ELR (cell line): ENCODE measurements at regions not wholly inside any gene's neighbourhood (a gene's known extent, or its start where the extent isn't known, plus 50 kb on each side); places are given as distances from the start of the nearest gene placed in this dataset.
"Not testable (repeated sequence)": the region's sequence is repeated elsewhere in the genome, so short reads cannot be mapped to it uniquely, and the experiment has no call there.

Experiments
- DNase-seq: peaks from one replicate; pipeline ENCODE4 v3.0.0-alpha.2; 2015; ENCODE audit warnings: low read depth

DNA sequence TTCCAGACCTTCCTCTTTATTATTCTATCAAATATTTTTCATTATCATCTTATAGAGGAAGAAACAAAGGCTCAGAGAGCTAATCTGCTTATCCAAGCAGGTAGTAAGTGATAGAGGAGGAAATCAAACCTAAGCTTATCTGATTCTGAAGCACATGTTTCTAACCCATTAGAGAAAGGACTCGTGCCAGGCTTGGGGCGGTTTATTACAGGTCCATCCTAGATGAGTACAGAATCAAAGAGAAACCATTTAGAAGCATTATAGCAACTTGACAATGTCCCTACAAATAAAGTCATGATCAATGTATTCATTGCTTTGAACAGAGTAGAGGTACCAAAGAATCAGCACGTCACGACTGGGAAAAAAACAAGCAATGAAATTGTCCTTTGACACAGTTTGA lies 303.0 kb downstream of the CYRIA start:
- DNase-seq, result no peak

- DNase-seq, result no peak
Observed at GRCh38 chr2:16361261-16361995, 304.2 kb downstream of the CYRIA start.

DNA sequence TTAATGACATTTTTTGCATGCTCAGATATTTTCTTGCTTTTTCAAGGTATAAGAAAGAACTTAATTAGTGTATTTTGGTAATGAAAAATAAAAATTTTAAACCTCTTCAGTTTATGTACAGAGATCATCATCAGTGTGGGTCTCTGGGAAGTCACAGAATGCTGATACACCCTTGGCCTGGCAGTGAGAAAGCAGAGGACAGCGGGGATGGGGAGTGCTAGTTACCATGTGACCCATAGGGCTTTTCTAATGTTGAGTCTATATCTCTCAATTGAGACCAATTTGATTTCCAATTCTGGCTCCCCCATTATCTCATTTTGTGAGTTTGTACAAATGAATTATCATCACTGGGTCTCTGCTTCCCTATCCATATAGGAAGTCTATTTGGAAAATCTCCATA lies 305.7 kb downstream of the CYRIA start:
- DNase-seq, result no peak

GRCh38 chr2:16357188-16357587 lies 308.4 kb downstream of the CYRIA start:
- no peak for DNase-seq

GRCh38 chr2:16351541-16351940 lies 314.1 kb downstream of the CYRIA start:
- no peak for DNase-seq

GRCh38 chr2:16351137-16351536 lies 314.5 kb downstream of the CYRIA start:
- DNase-seq, result no peak

DNA sequence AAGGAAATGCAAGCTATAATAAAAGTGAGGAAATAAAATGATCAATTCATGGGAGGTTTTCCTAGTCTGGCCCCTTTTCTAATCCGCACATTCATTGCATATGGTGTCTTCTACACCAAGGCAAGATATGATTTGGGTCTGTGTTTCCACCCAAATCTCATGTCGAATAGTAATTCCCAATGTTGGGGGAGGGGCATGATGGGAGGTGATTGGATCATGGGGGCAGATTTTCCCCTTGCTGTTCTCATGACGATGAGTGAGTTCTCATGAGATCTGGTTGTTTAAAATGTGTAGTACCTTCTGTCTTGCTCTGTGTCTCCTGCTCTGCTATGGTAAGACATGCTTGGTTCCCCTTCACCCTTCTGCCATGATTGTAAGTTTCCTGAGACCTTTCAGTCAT lies 315.4 kb downstream of the CYRIA start:
- DNase-seq, result no peak

GRCh38 chr2:16349811-16350210 lies 315.8 kb downstream of the CYRIA start:
- DNase-seq, result no peak

DNA sequence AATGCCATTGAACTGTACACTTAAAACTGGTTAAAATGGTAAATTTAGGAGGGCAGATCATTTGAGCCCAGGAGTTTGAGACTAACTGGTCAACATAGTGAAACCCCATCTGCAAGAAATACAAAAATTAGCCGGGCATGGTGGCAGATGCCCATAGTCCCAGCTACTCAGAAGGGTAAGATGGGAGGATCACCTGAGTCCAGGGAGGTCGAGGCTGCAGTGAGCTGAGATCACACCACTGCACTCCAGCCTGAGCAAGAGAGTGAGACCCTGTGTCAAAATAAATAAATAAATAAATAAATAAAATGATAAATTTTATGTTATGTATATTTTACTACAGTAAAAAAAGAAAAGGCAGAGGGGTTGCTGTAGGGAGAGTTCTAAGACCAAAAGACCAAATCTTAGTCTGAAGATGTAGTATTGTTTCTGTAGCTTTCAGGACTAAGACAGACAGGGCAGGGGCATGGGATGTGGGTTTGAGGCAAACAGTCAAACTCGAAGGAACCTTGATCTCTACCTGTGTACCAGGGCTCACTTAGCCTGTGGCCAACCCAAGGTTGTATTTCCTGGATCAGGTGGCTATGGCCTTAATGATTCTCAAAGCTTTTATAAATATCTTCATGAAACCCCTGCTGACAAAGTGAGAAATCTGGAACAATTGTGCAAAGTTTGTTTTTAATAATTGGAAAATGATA lies 316.7 kb downstream of the CYRIA start:
- DNase-seq, result no peak

DNA sequence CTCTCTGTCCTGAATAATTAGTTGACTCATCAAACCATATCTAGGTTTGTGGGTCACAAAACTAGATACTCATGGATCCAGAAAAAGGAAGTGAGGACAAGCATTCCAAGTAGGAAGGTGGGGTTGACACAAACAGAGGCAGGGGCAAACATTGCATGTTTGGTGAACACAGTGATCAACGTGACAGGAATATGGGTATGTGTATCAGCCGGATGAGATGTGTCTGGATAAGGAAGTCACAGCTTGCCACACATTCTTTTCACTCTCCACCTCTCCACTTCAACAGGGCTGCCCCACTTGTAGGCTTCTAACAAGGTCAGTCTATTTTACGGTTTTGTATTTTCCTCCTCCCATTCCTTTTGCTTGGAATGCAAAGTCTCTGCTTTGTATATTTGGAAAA lies 319.0 kb downstream of the CYRIA start:
- no peak for DNase-seq

- DNase-seq, result not testable (repeated sequence)
Observed at GRCh38 chr2:16345231-16345630, 320.4 kb downstream of the CYRIA start.

DNA sequence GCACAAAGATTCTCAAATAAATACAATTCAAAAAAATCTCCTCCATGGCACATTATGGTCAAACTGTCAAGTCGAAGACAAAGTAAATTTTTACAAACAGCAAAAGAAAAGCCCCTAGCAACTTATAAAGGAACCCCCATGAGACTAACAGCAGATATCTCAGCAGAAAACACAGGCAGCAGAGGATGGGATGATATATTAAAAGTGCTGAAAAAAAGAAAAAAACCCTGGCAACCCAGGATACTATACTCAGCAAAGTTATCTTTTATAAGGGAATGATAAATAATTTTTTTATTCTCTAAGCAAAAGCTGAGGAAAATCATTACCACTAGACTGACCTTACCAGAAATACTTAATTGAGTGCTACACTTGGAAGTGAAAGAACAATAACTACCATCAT lies 326.4 kb downstream of the CYRIA start:
- no peak for DNase-seq

- no peak for DNase-seq
Observed at GRCh38 chr2:16338026-16338425, 327.6 kb downstream of the CYRIA start.

DNA sequence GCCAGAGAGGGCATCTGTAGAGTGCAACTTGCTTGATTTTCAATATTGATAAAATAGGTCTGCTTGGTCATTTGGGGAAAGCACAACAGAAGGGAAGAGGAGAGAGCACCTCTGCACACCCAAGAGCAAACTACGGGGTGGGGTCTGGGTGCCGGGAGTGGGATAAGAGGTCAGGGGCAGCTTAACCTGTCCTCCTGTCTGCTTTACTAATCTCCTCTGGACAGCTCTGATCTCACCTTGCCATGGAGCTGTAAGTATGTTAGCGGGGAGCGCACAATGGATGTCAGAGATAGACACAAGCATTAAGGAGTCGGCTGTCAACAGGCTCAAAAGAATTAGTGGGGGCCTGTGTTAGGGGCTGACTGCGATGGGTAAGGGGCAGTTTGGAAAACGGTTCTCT lies 328.7 kb downstream of the CYRIA start:
- DNase-seq, result no peak

- no peak for DNase-seq
Observed at GRCh38 chr2:16336491-16336890, 329.1 kb downstream of the CYRIA start.

- DNase-seq, result no peak
Observed at GRCh38 chr2:16335947-16336346, 329.7 kb downstream of the CYRIA start.

DNA sequence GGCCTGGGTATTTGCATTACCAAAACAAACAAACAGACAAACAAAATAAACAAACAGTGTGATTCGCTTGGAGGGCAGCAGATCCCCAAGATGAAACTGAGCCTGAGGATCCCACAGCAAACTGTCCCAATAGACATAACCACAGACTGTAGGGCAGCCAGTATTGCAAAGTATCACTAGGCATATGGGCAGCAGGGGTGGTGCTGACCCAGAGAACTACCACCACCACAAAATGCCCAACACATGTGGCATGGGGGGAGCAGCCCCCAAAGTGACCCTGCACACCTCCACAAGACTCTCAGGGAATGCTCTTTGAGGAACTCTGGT lies 330.1 kb downstream of the CYRIA start:
- DNase-seq, result no peak

DNA sequence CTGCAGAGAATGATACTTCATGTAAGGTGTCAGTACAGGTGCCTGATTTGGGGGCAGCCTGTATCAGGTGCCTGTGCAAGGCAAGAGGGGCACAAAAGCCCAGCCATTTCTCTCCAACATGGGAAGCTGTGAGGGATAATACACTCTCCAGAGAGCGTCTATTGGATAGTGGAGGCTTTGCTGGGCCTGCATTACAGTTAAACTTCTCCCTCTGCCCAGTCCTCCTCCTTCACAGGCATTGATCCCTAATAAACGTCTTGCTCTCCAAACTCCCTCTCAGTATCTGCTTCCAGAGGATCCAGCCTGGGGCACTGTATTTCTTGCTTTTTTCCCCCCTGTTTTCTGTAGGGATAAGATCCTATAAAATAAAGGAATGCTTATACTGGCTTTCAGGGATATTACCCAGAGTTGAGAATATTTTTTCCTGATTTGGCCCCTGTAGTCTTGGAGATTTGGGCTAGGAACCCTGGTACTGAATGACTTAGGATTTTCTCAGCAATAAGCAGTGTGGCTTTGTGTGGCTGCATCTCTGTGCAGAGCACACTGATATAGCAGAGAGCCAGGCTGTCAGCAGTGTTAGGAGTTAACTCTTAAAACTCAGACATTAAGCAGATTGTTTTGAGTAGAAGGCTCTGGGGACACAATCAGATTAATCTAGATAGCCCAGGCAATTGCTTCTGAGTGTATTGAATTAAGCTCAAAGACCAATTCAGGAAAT lies 330.6 kb downstream of the CYRIA start:
- no peak for DNase-seq

DNA sequence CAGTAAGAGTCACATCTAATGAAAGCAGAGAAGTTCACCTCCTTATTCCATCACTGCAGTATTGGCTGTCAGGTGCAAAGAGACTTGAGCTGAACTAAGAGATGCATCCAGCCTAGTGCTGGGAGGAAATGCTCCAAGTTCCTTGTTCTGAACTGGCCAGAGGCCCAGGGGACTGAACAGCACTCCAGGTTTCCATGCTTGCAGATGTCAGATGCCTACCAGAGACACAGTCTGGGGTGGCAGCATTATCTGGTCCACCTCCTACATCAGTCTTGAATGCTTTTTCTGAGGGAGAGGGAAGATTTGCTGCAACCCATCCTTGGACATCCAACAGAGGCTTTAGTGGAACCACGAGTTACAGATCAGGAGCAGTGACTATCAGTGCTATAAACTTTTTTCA lies 331.3 kb downstream of the CYRIA start:
- no peak for DNase-seq

DNA sequence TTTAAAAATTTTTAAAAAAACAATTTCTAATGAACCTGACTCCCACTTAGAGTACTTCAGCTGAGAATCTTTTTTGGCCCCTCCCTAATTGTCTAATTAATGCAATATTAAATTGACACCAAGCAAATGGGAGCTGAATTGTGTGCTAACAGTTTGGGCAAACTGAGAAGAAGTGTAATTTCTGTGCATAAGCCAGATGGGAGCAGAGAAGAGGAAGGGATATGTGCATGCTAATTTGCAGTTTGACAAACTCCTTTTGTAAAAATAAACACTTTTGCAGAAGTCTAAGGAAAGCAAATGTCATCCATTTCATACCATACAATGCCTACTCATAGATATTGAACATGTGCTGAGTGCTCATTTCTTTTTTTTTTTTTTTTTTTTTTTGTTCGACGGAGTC lies 332.0 kb downstream of the CYRIA start:
- no peak for DNase-seq

DNA sequence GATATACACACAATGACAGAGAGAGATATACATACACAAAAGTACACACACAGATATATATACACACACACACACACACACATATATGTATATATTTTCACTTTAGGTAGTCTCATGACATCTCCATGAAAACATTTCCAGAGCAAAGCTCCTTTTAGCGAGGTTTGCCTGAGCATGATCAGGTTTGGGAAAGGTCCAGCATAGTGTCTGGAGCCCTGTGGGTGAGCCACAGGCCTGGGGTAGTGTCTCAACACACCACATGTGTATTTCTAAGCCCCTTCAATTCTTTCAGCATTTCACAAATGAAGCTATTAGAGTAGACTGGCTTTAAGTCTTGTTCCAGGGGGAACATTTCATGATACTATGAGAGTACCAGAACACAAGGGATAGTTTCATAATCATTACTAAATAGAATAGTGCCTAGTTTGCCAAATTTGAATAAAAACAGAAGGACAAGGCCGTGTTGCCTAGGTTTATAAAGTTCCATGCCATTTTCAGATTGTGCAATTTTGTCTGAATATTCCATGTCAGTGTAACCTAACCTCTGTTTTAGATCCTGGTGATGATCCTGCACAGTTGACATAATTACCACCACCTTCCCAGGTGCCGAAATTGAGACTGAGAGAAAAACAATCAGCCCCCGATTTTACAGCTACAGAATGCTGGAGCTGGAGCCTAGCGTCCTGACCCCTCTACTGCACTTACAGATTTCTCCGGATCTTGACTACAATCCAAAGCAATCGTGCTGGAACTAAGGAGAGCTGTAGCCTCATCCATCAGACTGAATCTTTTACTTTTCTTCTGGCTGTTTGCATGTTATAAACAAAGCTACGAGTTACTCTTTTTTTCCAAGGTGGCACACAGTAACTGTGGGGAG lies 332.7 kb downstream of the CYRIA start:
- DNase-seq, result no peak

DNA sequence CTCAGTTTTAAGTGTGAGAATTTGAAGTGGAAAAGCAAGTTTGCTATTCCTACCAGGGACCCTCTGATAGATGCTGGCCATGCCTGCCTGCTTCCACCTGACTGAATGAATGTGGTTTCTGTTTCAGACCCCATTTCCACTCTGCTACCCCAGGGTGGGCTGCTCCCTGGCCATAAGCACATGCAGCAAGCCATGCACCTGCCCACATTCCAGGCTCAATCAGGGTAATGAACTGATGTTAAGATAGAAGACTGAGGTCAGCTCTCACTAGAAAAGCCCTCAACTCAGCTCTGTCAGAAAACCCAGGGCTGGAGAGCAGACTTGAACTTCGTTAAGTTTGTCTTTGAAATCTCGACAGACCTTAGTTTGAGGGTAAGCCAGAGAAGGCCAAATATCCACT lies 333.9 kb downstream of the CYRIA start:
- DNase-seq, result no peak
